ENCODE measurements at regions not wholly inside any gene's neighbourhood (a gene's known extent, or its start where the extent isn't known, plus 50 kb on each side); places are given as distances from the start of the nearest gene placed in this dataset.

DNA sequence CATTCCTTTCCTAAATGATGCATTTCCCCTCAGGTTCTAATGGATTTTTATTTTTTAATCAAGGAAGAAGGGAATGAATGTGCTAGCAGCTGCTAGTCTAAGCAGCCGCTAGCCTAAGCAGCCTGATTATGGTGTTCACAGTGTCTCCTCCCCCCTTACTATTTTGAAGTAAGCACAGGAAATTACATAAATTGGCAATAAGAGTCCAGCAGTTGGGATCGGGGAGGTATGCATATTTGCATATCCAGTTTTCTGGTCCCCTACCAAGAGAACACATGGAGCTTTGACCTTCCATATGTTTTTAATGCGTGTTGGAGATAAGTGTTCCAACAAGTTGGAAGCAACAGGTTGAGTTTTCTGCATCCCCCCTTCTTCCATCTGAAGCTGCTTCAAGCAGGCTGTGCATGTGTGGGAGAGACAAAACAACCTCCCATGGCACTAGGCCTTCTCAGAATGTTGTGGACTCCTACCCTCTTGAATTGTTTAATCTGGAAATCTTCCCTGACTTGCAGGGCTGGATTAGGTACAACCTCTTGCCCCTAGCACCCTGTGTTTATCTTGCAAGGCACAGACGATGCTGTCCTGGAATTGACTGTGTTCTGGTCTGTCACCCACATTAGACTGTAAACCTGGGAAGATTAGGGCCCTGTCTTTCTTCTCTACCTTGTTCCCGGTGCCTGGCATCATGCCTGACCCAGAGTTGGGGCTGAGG lies 124.8 kb upstream of the LRIG1 start:
- Histone ChIP-seq H3K9ac (ENCODE audit: low read length) (no peak overlapping the region), H3K27ac (ENCODE audit: low read length) (no peak overlapping the region), H3K4me2 (ENCODE audit: low read depth, low read length) (no peak overlapping the region), H3K4me3 (ENCODE audit: low read length) (no peak overlapping the region), H3K79me2 (ENCODE audit: low read length) (no peaks in the 10 kb centered on the region), H3K27me3 (replicated peaks; ENCODE audit: insufficient read depth, low read length) (no peaks in the 10 kb centered on the region), H2AFZ (ENCODE audit: low read length) (no peak overlapping the region), H3K36me3 (replicated peaks; ENCODE audit: insufficient read depth, low read length) (no peaks in the 10 kb centered on the region), H3K9me3 (replicated peaks; ENCODE audit: insufficient read depth, low read length) (no peaks in the 10 kb centered on the region), H4K20me1 (ENCODE audit: insufficient read depth, low read length) (no peaks in the 10 kb centered on the region), H3F3A (ENCODE audit: insufficient read depth, low read length) (no peaks in the 10 kb centered on the region), H3K9me2 (replicated peaks; ENCODE audit: insufficient read depth, low read length) (no peaks in the 10 kb centered on the region), H3K4me1 (ENCODE audit: low read length) (no peaks in the 10 kb centered on the region)
- TF ChIP-seq EZH2phosphoT487 (IDR thresholded peaks at IDR 0.05; ENCODE audit: low read length) (no peak), EZH2 (optimal IDR thresholded peaks at IDR 0.05; ENCODE audit: low read depth, low read length) (no peak)
- TF ChIP-seq, protein P1, sequence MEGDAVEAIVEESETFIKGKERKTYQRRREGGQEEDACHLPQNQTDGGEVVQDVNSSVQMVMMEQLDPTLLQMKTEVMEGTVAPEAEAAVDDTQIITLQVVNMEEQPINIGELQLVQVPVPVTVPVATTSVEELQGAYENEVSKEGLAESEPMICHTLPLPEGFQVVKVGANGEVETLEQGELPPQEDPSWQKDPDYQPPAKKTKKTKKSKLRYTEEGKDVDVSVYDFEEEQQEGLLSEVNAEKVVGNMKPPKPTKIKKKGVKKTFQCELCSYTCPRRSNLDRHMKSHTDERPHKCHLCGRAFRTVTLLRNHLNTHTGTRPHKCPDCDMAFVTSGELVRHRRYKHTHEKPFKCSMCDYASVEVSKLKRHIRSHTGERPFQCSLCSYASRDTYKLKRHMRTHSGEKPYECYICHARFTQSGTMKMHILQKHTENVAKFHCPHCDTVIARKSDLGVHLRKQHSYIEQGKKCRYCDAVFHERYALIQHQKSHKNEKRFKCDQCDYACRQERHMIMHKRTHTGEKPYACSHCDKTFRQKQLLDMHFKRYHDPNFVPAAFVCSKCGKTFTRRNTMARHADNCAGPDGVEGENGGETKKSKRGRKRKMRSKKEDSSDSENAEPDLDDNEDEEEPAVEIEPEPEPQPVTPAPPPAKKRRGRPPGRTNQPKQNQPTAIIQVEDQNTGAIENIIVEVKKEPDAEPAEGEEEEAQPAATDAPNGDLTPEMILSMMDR (IDR thresholded peaks at IDR 0.05; ENCODE audit: low read length) = no peak
- DNase-seq = no peak

DNA sequence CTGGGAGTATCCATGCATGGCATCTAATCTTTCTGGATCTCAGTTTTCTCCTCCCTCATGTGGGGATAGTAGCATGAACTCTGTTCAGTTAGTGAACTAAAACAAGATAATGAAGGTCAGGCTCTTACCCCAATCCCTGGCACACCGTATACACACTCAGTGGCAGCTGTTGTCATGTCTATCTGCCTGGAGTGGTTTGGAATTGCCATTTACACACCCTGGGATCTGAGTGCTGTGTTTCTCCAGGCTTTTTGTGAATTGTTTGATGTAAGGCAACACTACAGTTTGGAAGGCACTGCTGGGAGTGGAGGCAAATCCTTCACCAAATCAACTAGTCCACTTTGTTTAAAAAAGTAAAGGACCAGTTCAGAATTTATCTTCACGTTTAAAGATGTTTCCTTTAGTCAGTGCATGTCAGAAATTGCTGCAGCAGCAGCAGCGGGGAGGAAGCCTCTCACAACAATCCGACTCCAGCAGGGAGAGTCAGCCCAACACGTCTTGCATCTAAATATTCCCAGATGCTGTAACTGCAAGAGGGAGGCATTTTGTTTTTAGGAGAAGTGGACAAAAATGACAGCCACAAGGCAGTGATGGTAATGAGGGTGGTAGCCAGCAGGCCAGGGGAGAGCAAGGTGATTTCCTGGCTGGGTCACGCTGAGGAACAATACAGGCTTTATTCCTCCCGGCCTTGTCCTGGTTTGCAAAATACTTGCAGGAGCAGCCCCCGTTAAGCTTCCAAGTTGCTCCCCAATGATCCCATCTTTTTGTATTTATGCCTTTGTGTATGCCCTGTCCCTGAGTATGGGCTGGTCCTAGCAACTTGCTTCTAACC lies 128.5 kb upstream of the LRIG1 start:
- Histone ChIP-seq H4K20me1 (ENCODE audit: insufficient read depth, low read length) (no peaks in the 10 kb centered on the region), H3K4me1 (ENCODE audit: low read length) (no peaks in the 10 kb centered on the region), H3K4me3 (ENCODE audit: low read length) (no peak overlapping the region), H3K9me3 (replicated peaks; ENCODE audit: insufficient read depth, low read length) (no peaks in the 10 kb centered on the region), H3K79me2 (ENCODE audit: low read length) (no peaks in the 10 kb centered on the region), H3K9ac (ENCODE audit: low read length) (no peak overlapping the region), H2AFZ (ENCODE audit: low read length) (no peak overlapping the region), H3K27me3 (replicated peaks; ENCODE audit: insufficient read depth, low read length) (no peaks in the 10 kb centered on the region), H3F3A (ENCODE audit: insufficient read depth, low read length) (no peaks in the 10 kb centered on the region), H3K27ac (ENCODE audit: low read length) (no peak overlapping the region), H3K4me2 (ENCODE audit: low read depth, low read length) (no peak overlapping the region), H3K36me3 (replicated peaks; ENCODE audit: insufficient read depth, low read length) (no peaks in the 10 kb centered on the region), H3K9me2 (replicated peaks; ENCODE audit: insufficient read depth, low read length) (no peaks in the 10 kb centered on the region)
- DNase-seq = no peak
- TF ChIP-seq, protein P1 (IDR thresholded peaks at IDR 0.05; ENCODE audit: low read length) = no peak
- TF ChIP-seq EZH2 (optimal IDR thresholded peaks at IDR 0.05; ENCODE audit: low read depth, low read length) (no peak), EZH2phosphoT487 (IDR thresholded peaks at IDR 0.05; ENCODE audit: low read length) (no peak)

DNA sequence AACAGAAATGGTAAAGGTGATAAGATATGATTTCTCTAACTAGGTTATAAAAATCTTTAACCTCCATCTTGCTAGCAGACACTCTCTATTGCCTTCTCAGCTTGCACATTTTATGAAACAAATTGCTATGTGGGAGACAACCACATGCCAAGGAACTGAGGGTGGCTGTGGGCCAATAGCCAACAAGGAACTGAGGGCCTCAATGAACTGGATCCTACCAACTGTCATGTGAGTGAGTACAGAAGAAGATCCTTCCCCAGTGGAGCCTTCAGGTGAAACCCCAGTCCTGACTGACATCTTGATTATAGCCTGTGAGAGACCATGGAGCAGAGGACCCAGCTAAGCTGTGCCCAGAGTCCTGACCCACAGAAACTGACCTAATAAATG lies 129.2 kb upstream of the LRIG1 start:
- Histone ChIP-seq H3K4me1 (ENCODE audit: low read length) (no peaks in the 10 kb centered on the region), H3K36me3 (replicated peaks; ENCODE audit: insufficient read depth, low read length) (no peaks in the 10 kb centered on the region), H3K27ac (ENCODE audit: low read length) (no peak overlapping the region), H3K79me2 (ENCODE audit: low read length) (no peaks in the 10 kb centered on the region), H2AFZ (ENCODE audit: low read length) (no peak overlapping the region), H3K4me3 (ENCODE audit: low read length) (no peak overlapping the region), H3F3A (ENCODE audit: insufficient read depth, low read length) (no peaks in the 10 kb centered on the region), H3K27me3 (replicated peaks; ENCODE audit: insufficient read depth, low read length) (no peaks in the 10 kb centered on the region), H4K20me1 (ENCODE audit: insufficient read depth, low read length) (no peaks in the 10 kb centered on the region), H3K9ac (ENCODE audit: low read length) (no peak overlapping the region), H3K9me2 (replicated peaks; ENCODE audit: insufficient read depth, low read length) (no peaks in the 10 kb centered on the region), H3K4me2 (ENCODE audit: low read depth, low read length) (no peak overlapping the region), H3K9me3 (replicated peaks; ENCODE audit: insufficient read depth, low read length) (no peaks in the 10 kb centered on the region)
- TF ChIP-seq, protein P1 (IDR thresholded peaks at IDR 0.05; ENCODE audit: low read length) = no peak
- TF ChIP-seq EZH2 (optimal IDR thresholded peaks at IDR 0.05; ENCODE audit: low read depth, low read length) (no peak), EZH2phosphoT487 (IDR thresholded peaks at IDR 0.05; ENCODE audit: low read length) (no peak)
- DNase-seq = no peak
